ENCODE measurements at regions not wholly inside any gene's neighbourhood (a gene's known extent, or its start where the extent isn't known, plus 50 kb on each side); places are given as distances from the start of the nearest gene placed in this dataset.

DNA sequence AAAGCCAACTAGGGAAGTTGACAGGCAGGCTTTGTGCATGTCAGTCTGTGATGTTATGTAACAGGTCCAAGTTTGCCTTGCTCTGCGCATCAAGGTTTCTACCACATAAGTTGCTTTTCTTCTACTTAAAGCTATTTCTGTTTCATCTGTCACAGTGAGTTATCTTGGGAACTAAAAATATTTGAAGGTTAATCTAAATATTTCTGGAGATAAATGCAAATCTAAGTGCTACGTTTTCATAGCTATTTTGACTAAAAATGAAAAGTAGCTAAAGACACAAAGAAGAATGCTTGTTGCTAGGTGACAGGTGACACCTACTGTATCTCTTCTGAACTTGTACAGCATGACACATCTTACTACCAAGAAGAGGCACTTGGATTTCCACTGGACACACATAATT is 135.6 kb downstream of the KLF12 start:
- no peak overlapping the region for H3K4me3 ChIP-seq (ENCODE audit: low read depth in 1 of 2, low read length in 2 of 2)

DNA sequence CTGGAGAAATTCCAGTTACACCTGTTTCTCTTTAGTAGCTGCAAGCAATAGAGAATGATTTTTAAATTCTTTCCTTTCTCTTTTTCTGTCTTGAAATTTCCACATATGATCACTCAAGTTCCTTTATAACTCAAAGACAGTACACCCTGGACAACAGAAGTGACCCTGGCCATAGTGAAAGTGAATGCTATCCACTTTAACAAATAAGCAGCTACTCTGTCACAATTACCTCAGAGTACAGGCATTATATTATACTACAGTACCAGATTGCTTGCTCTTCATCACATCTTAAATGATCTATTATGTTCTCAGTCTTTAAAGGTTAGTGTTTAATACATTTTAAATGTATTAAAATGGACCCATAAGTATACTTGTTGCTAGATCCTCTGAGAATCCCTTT is 136.2 kb downstream of the KLF12 start:
- Histone ChIP-seq H3K27ac (ENCODE audit: low read depth, low read length) (no peak overlapping the region), H3K4me3 (ENCODE audit: low read depth in 1 of 2, low read length in 2 of 2) (no peak overlapping the region), H3K36me3 (ENCODE audit: insufficient read depth, low read length) (no peaks in the 10 kb centered on the region), H3K9ac (ENCODE audit: low read length) (no peak overlapping the region), H3K4me1 (ENCODE audit: insufficient read depth, low read length) (peaks cover 5% of the 10 kb centered on the region), H3K9me3 (ENCODE audit: low read length) (no peaks in the 10 kb centered on the region), H3K27me3 (ENCODE audit: control insufficient read depth in 1 of 2, insufficient read depth in 2 of 2, low read length in 2 of 2) (no peaks in the 10 kb centered on the region)

More for the DNA sequence above, 135.6 kb downstream of the KLF12 start:
- H3K27me3 ChIP-seq (ENCODE audit: control insufficient read depth in 1 of 2, insufficient read depth in 2 of 2, low read length in 2 of 2), result no peaks in the 10 kb centered on the region
- no peaks in the 10 kb centered on the region for H3K36me3 ChIP-seq (ENCODE audit: insufficient read depth, low read length)
- no peak overlapping the region for H3K9ac ChIP-seq (ENCODE audit: low read length)
- peaks cover 5% of the 10 kb centered on the region for H3K4me1 ChIP-seq (ENCODE audit: insufficient read depth, low read length)
- no peaks in the 10 kb centered on the region for H3K9me3 ChIP-seq (ENCODE audit: low read length)
- H3K27ac ChIP-seq (ENCODE audit: low read depth, low read length), result no peak overlapping the region

DNA sequence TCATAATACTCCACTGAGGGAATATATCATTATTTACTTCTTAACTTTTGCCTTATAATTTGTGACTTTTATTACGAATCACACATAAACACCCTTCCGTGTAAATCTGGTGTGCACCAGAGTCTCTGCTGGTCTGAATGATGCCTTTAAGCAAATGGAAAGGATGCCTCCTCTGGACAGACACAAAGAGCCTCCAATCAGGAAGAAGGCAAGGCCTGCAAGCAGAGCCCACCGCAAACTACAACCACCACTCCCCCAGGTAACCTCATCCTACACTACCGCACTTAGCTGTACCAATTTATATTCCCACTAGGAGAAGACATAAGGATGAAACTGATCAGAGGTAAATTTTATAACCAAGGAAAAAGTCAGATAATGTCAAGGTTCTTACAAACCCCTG is 137.6 kb downstream of the KLF12 start:
- Histone ChIP-seq H3K4me3 (ENCODE audit: low read depth in 1 of 2, low read length in 2 of 2) (no peak overlapping the region), H3K27me3 (ENCODE audit: control insufficient read depth in 1 of 2, insufficient read depth in 2 of 2, low read length in 2 of 2) (no peaks in the 10 kb centered on the region), H3K36me3 (ENCODE audit: insufficient read depth, low read length) (no peaks in the 10 kb centered on the region), H3K9ac (ENCODE audit: low read length) (no peak overlapping the region), H3K27ac (ENCODE audit: low read depth, low read length) (no peak overlapping the region), H3K4me1 (ENCODE audit: insufficient read depth, low read length) (peaks cover 5% of the 10 kb centered on the region), H3K9me3 (ENCODE audit: low read length) (no peaks in the 10 kb centered on the region)

DNA sequence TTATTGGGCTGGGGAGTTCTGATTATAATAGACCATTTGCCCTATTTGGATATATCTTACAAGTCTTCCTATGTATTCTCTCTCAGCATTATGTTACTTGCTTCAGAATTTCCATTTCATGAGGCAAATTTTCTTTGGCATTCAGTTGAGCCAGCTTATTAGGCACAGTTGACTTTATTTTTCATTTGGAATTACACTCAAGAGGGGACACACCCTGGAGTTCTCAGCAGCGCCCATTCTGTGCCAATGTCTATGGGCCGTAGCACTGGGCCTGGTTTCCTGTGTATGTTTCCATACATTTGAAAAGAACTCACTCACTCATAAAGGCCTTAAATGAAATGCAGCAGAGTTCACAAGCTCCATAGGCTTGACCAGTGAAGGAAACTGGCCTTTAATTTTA is 138.5 kb downstream of the KLF12 start:
- Histone ChIP-seq H3K36me3 (ENCODE audit: insufficient read depth, low read length) (no peaks in the 10 kb centered on the region), H3K4me1 (ENCODE audit: insufficient read depth, low read length) (peaks cover 5% of the 10 kb centered on the region), H3K9ac (ENCODE audit: low read length) (no peak overlapping the region), H3K27ac (ENCODE audit: low read depth, low read length) (no peak overlapping the region), H3K27me3 (ENCODE audit: control insufficient read depth in 1 of 2, insufficient read depth in 2 of 2, low read length in 2 of 2) (no peaks in the 10 kb centered on the region), H3K4me3 (ENCODE audit: low read depth in 1 of 2, low read length in 2 of 2) (no peak overlapping the region), H3K9me3 (ENCODE audit: low read length) (no peaks in the 10 kb centered on the region)

DNA sequence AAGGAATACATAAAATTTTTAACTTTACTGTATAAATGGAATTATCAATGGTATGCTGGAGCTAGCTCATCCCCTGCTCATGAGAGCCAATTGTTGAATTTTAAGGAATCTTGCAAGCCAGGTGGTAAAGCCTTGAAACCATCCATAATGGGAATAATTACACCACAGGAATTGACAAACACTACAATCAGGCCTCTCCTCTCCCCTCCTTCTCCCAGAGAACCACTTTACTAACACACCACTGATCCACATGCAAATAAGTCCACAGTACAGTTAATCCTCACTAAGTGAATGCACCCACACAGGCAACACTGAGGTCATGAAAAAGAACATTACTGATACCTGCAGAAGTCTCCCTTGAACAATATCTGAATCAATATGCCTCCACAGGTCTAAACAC is 140.5 kb downstream of the KLF12 start:
- Histone ChIP-seq H3K4me3 (ENCODE audit: low read depth in 1 of 2, low read length in 2 of 2) (no peak overlapping the region), H3K27me3 (ENCODE audit: control insufficient read depth in 1 of 2, insufficient read depth in 2 of 2, low read length in 2 of 2) (no peaks in the 10 kb centered on the region), H3K27ac (ENCODE audit: low read depth, low read length) (no peak overlapping the region), H3K4me1 (ENCODE audit: insufficient read depth, low read length) (peaks cover 13% of the 10 kb centered on the region), H3K36me3 (ENCODE audit: insufficient read depth, low read length) (no peaks in the 10 kb centered on the region), H3K9me3 (ENCODE audit: low read length) (no peaks in the 10 kb centered on the region), H3K9ac (ENCODE audit: low read length) (no peak overlapping the region)

DNA sequence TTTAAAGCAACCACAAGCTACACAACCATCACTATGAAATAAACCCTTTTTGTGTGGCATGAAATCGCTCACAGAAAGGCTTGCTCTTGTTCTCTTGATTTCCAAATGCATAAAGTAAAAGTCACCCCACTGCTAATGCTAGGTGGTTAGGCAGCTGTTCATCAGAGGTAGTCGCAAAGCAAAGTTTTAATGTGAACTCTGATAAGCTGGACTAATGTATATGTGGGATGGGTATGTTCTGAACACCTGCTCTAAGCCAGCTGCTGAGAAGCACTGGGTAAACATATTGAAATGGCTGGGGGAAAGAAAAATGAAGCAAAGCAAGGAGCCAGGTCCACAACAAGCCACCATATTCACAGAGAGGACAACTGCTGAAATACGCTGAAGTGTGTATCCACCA is 142.3 kb downstream of the KLF12 start:
- H3K4me1 ChIP-seq (ENCODE audit: insufficient read depth, low read length), result peaks cover 16% of the 10 kb centered on the region
- no peaks in the 10 kb centered on the region for H3K27me3 ChIP-seq (ENCODE audit: control insufficient read depth in 1 of 2, insufficient read depth in 2 of 2, low read length in 2 of 2)
- H3K4me3 ChIP-seq (ENCODE audit: low read depth in 1 of 2, low read length in 2 of 2), result no peak overlapping the region
- no peak overlapping the region for H3K9ac ChIP-seq (ENCODE audit: low read length)
- H3K9me3 ChIP-seq (ENCODE audit: low read length), result no peaks in the 10 kb centered on the region
- H3K27ac ChIP-seq (ENCODE audit: low read depth, low read length), result no peak overlapping the region
- no peaks in the 10 kb centered on the region for H3K36me3 ChIP-seq (ENCODE audit: insufficient read depth, low read length)

DNA sequence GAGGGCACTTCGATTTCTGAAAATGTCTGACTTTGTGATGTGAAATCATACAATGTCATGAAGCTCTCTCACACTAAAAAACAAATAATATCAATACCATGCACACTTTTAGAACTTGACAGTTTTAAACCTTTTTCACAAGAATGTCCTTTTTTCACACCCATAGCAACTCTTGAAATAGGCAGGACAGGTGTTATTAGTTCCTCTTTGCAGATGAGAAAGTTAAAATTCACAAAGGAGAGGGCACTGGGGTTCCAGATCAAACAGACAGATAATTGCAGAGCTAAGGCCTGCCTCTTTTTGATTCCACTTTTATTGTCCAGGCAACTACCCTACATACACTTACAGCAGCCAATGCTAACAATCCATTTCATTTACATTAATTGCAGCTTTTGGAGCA is 142.8 kb downstream of the KLF12 start:
- Histone ChIP-seq H3K9ac (ENCODE audit: low read length) (no peak overlapping the region), H3K4me1 (ENCODE audit: insufficient read depth, low read length) (peaks cover 16% of the 10 kb centered on the region), H3K27me3 (ENCODE audit: control insufficient read depth in 1 of 2, insufficient read depth in 2 of 2, low read length in 2 of 2) (no peaks in the 10 kb centered on the region), H3K9me3 (ENCODE audit: low read length) (no peaks in the 10 kb centered on the region), H3K27ac (ENCODE audit: low read depth, low read length) (no peak overlapping the region), H3K36me3 (ENCODE audit: insufficient read depth, low read length) (no peaks in the 10 kb centered on the region), H3K4me3 (ENCODE audit: low read depth in 1 of 2, low read length in 2 of 2) (no peak overlapping the region)

DNA sequence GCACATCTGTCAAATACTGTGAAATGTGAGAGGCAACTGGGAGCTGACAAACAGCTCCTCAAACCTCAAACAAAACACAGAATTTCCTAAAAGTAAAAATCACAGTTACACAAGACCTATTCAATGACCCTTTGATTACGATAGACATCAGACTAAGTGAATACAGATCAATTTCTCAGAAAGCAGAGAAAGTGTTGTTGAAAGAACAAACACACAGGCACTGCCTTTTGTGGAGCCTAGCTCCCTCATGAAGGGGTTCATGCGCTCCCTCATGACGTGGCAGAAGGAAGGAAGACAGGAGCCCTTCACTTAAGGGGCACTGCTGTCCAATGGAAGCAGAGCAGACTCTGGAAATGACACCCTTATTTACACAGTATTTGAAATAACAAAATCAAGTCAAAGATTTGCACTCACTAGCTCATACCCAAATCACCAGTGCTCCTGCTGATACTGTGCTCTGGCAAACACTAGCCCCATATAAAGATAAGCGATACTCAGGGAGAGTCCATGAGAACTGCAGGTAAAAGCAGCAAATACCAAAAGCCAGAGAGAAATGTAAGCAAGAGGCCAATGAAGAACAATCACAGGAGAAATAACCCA is 144.9 kb downstream of the KLF12 start:
- Histone ChIP-seq H3K27ac (ENCODE audit: low read depth, low read length) (no peak overlapping the region), H3K9me3 (ENCODE audit: low read length) (no peaks in the 10 kb centered on the region), H3K27me3 (ENCODE audit: control insufficient read depth in 1 of 2, insufficient read depth in 2 of 2, low read length in 2 of 2) (no peaks in the 10 kb centered on the region), H3K36me3 (ENCODE audit: insufficient read depth, low read length) (no peaks in the 10 kb centered on the region), H3K4me1 (ENCODE audit: insufficient read depth, low read length) (peaks cover 29% of the 10 kb centered on the region), H3K4me3 (ENCODE audit: low read depth in 1 of 2, low read length in 2 of 2) (no peak overlapping the region), H3K9ac (ENCODE audit: low read length) (no peak overlapping the region)

DNA sequence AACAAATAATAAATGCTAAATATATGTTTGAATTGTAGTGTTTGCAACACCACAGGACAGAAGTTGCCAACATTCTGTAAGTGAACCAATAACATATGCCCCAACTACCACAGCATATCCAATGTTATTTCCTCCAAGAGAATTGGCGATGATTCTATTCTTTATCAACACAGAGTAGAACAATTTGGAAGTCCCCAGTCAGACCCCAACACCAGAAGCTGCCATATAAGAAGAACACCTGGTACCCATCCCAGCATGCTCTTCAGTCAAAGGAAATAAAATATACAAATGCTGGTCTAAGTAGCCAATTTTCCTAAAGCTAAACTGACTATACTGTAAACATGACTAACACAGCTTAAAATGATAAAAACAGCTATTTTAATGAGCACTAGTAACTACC is 145.7 kb downstream of the KLF12 start:
- no peaks in the 10 kb centered on the region for H3K27me3 ChIP-seq (ENCODE audit: control insufficient read depth in 1 of 2, insufficient read depth in 2 of 2, low read length in 2 of 2)
- H3K4me1 ChIP-seq (ENCODE audit: insufficient read depth, low read length), result peaks cover 34% of the 10 kb centered on the region
- no peak overlapping the region for H3K9ac ChIP-seq (ENCODE audit: low read length)

DNA sequence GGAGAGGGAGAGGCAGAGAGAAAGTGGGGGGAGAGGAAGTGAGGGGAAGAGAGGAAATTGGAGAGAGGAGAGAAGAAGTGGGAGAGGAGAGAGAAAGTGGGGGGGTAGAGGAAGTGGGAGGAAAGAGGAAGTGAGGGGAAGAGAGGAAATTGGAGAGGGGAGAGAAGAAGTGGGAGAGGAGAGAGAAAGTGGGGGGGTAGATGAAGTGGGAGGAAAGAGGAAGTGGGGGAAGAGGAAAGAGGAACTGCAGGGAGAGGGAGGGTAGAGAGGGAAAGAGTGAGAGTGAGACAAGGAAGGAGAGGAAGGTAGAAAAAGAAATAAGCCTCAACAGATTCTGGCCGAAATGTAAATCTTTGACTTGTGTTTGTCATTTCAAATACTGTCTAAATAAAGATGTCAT is 146.6 kb downstream of the KLF12 start:
- no peak overlapping the region for H3K4me3 ChIP-seq (ENCODE audit: low read depth in 1 of 2, low read length in 2 of 2)
- no peak overlapping the region for H3K9ac ChIP-seq (ENCODE audit: low read length)
- H3K9me3 ChIP-seq (ENCODE audit: low read length), result no peaks in the 10 kb centered on the region
- peaks cover 34% of the 10 kb centered on the region for H3K4me1 ChIP-seq (ENCODE audit: insufficient read depth, low read length)
- H3K27ac ChIP-seq (ENCODE audit: low read depth, low read length), result no peak overlapping the region
- no peaks in the 10 kb centered on the region for H3K36me3 ChIP-seq (ENCODE audit: insufficient read depth, low read length)
- no peaks in the 10 kb centered on the region for H3K27me3 ChIP-seq (ENCODE audit: control insufficient read depth in 1 of 2, insufficient read depth in 2 of 2, low read length in 2 of 2)

More for the DNA sequence above, 145.7 kb downstream of the KLF12 start:
- Histone ChIP-seq H3K36me3 (ENCODE audit: insufficient read depth, low read length) (no peaks in the 10 kb centered on the region), H3K4me3 (ENCODE audit: low read depth in 1 of 2, low read length in 2 of 2) (no peak overlapping the region), H3K27ac (ENCODE audit: low read depth, low read length) (no peak overlapping the region), H3K9me3 (ENCODE audit: low read length) (no peaks in the 10 kb centered on the region)

DNA sequence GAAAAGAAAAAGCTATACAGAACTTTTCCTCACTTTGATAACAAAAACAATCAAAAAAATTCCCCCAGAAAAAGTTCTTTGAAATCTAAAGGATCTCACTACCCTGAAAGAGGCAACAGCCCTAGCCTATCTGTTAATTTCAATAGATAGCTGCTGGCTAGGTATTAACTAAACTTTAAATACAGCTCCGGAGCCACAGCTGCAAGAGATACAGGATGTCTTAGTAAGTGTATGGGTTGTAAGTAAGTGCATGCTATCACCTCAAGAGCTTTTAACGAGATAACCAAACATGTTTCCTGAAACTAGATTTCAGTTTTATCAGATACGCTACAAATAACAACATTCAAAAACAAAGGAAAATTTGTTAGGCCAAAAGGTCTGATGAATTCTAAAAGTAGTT is 148.4 kb downstream of the KLF12 start:
- no peaks in the 10 kb centered on the region for H3K36me3 ChIP-seq (ENCODE audit: insufficient read depth, low read length)
- no peaks in the 10 kb centered on the region for H3K9me3 ChIP-seq (ENCODE audit: low read length)
- no peak overlapping the region for H3K4me3 ChIP-seq (ENCODE audit: low read depth in 1 of 2, low read length in 2 of 2)
- H3K9ac ChIP-seq (ENCODE audit: low read length), result no peak overlapping the region
- no peak overlapping the region for H3K27ac ChIP-seq (ENCODE audit: low read depth, low read length)
- no peaks in the 10 kb centered on the region for H3K27me3 ChIP-seq (ENCODE audit: control insufficient read depth in 1 of 2, insufficient read depth in 2 of 2, low read length in 2 of 2)
- peaks cover 43% of the 10 kb centered on the region for H3K4me1 ChIP-seq (ENCODE audit: insufficient read depth, low read length)

DNA sequence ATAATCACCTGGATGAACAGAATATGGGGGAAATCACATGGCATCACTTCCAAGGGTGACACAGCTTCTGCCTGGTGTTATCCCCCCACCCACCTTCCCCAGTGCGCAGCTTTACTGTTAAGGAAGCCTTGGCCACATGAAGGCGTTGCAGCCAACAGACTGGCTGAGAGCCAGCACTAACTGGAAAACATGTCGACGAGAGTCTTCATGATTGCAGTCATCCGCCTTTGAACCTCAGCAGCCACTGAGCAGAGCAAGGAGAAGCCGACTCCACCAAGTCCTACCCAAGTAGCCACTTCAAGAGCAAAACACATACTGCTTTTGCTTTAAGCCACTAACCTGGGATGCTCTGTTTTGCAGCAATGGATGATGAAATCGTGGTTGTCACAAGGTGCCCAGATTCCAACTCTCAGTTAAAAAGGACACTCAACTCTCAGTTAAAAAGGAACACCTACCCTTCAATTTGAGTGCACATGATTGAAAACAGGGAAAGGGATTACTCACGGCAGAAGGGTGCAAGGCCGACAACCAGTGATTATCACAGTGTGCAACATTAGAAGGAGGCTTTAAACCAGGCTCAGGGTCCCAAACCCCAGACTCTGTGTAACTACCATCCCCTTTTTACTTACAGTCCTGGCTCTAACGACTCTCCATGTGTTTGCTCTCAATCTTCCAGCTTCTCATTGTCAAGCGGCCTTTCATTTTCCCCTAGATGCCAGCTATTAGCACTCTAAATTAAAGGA is 149.1 kb downstream of the KLF12 start:
- H3K4me3 ChIP-seq (ENCODE audit: low read depth in 1 of 2, low read length in 2 of 2), result no peak overlapping the region
- no peaks in the 10 kb centered on the region for H3K36me3 ChIP-seq (ENCODE audit: insufficient read depth, low read length)
- no peaks in the 10 kb centered on the region for H3K9me3 ChIP-seq (ENCODE audit: low read length)
- no peak overlapping the region for H3K9ac ChIP-seq (ENCODE audit: low read length)
- no peak overlapping the region for H3K27ac ChIP-seq (ENCODE audit: low read depth, low read length)
- peaks cover 44% of the 10 kb centered on the region for H3K4me1 ChIP-seq (ENCODE audit: insufficient read depth, low read length)
- no peaks in the 10 kb centered on the region for H3K27me3 ChIP-seq (ENCODE audit: control insufficient read depth in 1 of 2, insufficient read depth in 2 of 2, low read length in 2 of 2)

All from muscle layer of colon (tissue), 2 donors.